Right cardiac atrium (tissue), 5 donors: ENCODE measurements at regions not wholly inside any gene's neighbourhood (a gene's known extent, or its start where the extent isn't known, plus 50 kb on each side); places are given as distances from the start of the nearest gene placed in this dataset.
A peak's percentile ranks its signal among the peaks of the same experiment; 100 is the strongest.

Source experiments
- ATAC-seq, 2 donors: fragments of 200-7000 bp; cut with Tn5 transposase; one replicate each; pipeline versions ENCODE4 v1.8.0 to v1.9.1; 2020; ENCODE audit warnings: moderate library complexity in 2 of 2, mild to moderate bottlenecking in 1 of 2
- DNase-seq, 3 donors: peaks; one replicate each; pipeline ENCODE4 v3.0.0-alpha.2; 2020
- H3K27ac ChIP-seq: one replicate; pipeline ENCODE4 v1.5.1; 2013; ENCODE audit warnings: mild to moderate bottlenecking, low read length, control low read depth, moderate library complexity
- H3K27me3 ChIP-seq: one replicate; pipeline ENCODE4 v1.6.1; 2013; ENCODE audit not compliant: control insufficient read depth, insufficient read depth
- H3K4me1 ChIP-seq: one replicate; pipeline ENCODE4 v1.6.1; 2013; ENCODE audit warnings: low read length; ENCODE audit not compliant: control insufficient read depth, insufficient read depth
- H3K4me3 ChIP-seq: one replicate; pipeline ENCODE4 v1.5.1; 2013; ENCODE audit warnings: low read length, control low read depth
- H3K9me3 ChIP-seq: one replicate; pipeline ENCODE4 v1.6.1; 2013; ENCODE audit warnings: low read length; ENCODE audit not compliant: control insufficient read depth
- WGBS: extraction: QIAGEN DNeasy Blood & Tissue Kit; methylation state at CpG from one replicate; pipeline ENCODE4 v1.1.7; 2013; 5-methylcytosine and 5-hydroxymethylcytosine counted together
- intact Hi-C, 4 donors: fragments of 100-400 bp; cut with DNase I; formaldehyde crosslinking; loops; one replicate each; pipeline versions ENCODE4 v1.11.0 to v1.14.0; 2022 to 2023
- donor health status: healthy with polysubstance abuse.
- donor health status: DM: no; HTN: yes; CAD: no.
- donor health status: DM: no; HTN: no; CAD: no.
- donor health status: DM: no; HTN: yes; CAD: no; lungs with severe emphysema.
- donor health status: DM: yes; HTN: yes; CAD: no.

DNA sequence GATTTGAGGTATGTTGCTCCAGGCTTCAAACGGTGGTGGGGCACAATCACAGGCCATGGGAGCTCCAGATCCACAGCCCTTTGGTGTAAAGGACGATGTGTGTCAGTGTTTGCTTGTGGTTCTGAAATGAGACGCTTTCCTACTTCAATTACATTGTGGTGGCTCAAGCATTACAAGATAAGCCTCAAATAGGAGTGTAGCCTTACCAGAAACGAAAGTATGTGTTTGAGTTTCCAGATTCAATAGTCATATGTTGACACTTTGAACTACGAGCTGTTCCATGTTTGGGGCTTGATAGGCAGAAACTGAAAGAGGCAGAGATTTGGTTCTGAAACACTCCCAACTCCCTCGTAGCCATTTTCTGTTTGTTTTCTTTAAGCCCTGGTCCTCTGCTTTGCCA, 187.1 kb downstream of the MYLK4 start:
- Histone ChIP-seq H3K4me1 (no peaks in the 10 kb centered on the region), H3K4me3 (no peak overlapping the region), H3K27ac (no peak overlapping the region), H3K9me3 (no peaks in the 10 kb centered on the region), H3K27me3 (no peaks in the 10 kb centered on the region)
- ATAC-seq (peak in 1 of 2 donors; percentile 32), DNase-seq (no peak)
- intact Hi-C loops = no loop called here
- WGBS = 33% methylated on average over 6 of the region's 6 CpGs

DNA sequence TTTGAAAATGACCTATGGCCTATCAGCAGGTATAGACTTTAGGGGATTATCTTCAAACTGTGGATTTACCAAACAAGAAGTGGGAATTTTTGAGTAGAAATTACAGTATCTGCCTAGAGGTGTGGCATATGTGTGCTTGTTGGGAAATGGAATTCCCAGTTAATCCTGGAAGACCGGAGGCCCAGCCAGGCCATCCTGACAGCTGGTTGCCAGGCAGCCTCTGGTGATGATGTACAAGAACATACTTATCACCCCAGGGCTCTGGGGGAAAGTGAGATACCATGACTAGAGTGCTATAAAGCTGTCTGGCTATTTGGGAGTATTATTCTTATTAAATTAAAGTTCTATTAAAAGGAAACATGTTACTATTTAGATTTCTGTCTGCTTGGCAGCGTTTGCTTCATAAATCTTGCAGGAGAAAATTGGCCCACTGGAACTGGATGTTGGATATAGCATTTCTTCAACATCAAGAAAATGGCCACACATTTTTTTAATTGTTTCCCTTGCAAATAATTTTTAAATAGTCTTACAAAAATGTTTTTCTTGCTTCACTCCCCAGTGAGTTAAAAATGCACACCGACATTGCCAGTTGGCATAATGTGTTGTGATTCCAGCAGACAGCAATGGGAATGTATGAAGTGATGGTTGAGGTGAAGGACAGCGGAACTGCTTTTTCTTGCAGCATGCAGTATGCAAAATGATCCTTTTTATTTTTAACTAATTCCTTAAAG, 187.8 kb downstream of the MYLK4 start:
- ATAC-seq = peak; percentile 59 to 73
- Histone ChIP-seq H3K4me3 (no peak overlapping the region), H3K27ac (no peak overlapping the region), H3K9me3 (no peaks in the 10 kb centered on the region), H3K27me3 (no peaks in the 10 kb centered on the region), H3K4me1 (no peaks in the 10 kb centered on the region)
- 52% methylated on average over 4 of the region's 4 CpGs for WGBS
- intact Hi-C loops = no loop called here
- DNase-seq = peak in 1 of 3 donors; percentile 57

- WGBS = 53% methylated on average over 12 of the region's 12 CpGs
- H3K27me3 ChIP-seq = no peaks in the 10 kb centered on the region
- no peaks in the 10 kb centered on the region for H3K9me3 ChIP-seq
- H3K4me1 ChIP-seq = no peaks in the 10 kb centered on the region
- H3K27ac ChIP-seq = no peak overlapping the region
- intact Hi-C loops = no loop called here
- H3K4me3 ChIP-seq = no peak overlapping the region
- ATAC-seq = peak; percentile 46 to 57
- peak in 1 of 3 donors; percentile 53 for DNase-seq
Observed at GRCh38 chr6:2560917-2561698, 189.6 kb downstream of the MYLK4 start.

- Histone ChIP-seq H3K9me3 (no peaks in the 10 kb centered on the region), H3K4me3 (no peak overlapping the region), H3K27ac (no peak overlapping the region), H3K4me1 (no peaks in the 10 kb centered on the region), H3K27me3 (no peaks in the 10 kb centered on the region)
- intact Hi-C loops = no loop called here
- 79% methylated on average over 8 of the region's 8 CpGs for WGBS
- DNase-seq (no peak), ATAC-seq (no peak)
Observed at GRCh38 chr6:2560140-2560818, 190.4 kb downstream of the MYLK4 start.

DNA sequence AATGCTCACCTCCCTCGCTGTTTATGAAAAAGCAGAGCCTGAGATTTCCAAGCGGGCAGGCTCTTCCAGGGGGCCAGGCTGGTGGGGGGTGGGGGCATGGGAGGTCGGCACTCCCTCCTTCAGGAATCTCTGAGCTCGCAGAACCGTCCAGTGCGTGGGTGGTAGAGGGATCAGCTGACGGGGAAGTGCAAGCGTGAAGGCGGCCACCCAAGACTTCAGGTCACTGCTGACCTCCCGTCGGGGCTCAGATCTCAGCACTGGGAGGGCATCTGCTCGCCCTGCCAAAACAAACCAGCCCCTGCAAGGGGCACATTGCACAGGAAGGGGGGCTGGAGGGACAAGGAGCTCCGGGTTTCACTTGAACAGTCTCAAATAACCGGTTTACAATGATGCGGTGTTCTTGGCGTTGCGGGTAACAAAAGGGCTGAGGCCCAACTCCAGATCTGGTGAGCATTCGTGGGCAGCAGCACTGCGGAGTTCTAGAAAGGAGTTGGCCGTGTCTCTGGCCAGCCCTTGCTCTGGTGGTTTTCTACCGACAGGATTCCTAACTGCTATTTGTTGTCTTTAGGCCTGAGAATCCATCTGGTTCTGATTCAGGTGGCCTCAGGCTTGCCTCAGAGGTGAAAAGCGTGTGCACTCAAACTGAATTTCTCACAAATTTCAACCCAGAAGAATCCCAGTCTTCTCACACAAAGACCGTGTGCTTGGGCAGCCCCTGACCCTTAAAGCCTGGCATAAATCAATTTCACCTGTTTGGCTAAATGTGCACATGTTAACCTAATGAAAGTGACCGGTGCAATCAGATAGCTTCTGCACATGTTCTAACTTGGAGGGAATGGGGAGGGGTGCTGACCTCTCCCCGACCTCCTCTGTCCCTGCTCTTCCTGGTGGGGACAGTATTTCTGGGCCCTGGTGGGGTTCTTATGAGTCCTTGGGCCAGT, 191.6 kb downstream of the MYLK4 start:
- ATAC-seq (no peak), DNase-seq (no peak)
- Histone ChIP-seq H3K4me1 (no peaks in the 10 kb centered on the region), H3K27me3 (no peaks in the 10 kb centered on the region), H3K4me3 (no peak overlapping the region), H3K27ac (no peak overlapping the region), H3K9me3 (no peaks in the 10 kb centered on the region)
- 92% methylated on average over 25 of the region's 25 CpGs for WGBS
- intact Hi-C loops = no loop called here

GRCh38 chr6:2558098-2558680, 192.5 kb downstream of the MYLK4 start:
- intact Hi-C loops = no loop called here
- H3K27me3 ChIP-seq = no peaks in the 10 kb centered on the region
- no peaks in the 10 kb centered on the region for H3K4me1 ChIP-seq
- H3K9me3 ChIP-seq = no peaks in the 10 kb centered on the region
- no peak for ATAC-seq
- WGBS = 93% methylated on average over 13 of the region's 13 CpGs
- H3K27ac ChIP-seq = no peak overlapping the region
- DNase-seq = no peak
- no peak overlapping the region for H3K4me3 ChIP-seq

DNA sequence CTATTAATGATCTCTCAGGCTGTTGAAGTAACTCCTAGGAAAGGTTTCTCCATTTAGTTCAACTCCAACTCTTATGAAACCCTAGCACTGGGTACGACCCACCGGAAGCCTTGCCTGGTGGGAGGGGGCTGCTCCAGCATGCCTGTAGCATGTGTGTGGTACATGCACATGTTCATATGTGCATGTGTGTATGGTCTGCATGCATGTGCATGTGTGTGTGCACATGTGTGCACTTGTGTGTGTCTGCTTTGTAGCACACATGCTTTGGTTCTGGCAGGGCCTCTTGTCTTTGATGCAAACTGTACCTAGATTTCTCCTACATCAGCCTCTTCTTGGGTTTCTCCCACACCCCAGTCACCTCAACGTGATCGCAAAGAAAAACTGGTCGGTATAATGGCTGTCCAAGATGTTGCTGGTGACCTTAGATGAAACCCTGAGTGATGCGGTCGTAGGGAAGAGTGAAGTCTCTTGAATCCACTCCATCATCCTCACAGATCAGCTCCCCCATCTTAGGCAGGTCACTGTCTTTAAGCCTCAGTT, 193.5 kb downstream of the MYLK4 start:
- WGBS = 95% methylated on average over 7 of the region's 7 CpGs
- intact Hi-C loops = no loop called here
- no peaks in the 10 kb centered on the region for H3K4me1 ChIP-seq
- no peak for DNase-seq
- no peak overlapping the region for H3K27ac ChIP-seq
- no peak overlapping the region for H3K4me3 ChIP-seq
- H3K9me3 ChIP-seq = no peaks in the 10 kb centered on the region
- ATAC-seq = no peak
- no peaks in the 10 kb centered on the region for H3K27me3 ChIP-seq

DNA sequence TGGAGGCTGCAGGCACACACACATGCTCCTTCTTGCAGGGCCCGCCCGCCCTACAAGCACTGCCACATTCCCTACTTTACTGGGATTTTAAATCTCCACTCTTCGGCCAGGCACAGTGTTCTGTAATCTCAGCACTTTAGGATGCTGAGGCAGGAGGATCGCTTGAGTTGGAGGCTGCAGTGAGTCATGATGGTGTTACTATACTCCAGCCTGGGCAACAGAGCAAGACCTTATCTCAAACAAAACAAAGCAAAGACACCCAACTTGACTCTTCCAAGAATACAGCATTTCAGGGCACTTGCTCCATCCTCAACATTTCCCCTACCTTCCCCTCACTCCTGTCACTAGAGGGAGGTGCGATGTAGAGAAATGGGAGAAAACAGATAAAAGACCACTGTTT, 194.0 kb downstream of the MYLK4 start:
- intact Hi-C loops = no loop called here
- H3K27ac ChIP-seq = no peak overlapping the region
- H3K9me3 ChIP-seq = no peaks in the 10 kb centered on the region
- ATAC-seq (no peak), DNase-seq (no peak)
- H3K4me3 ChIP-seq = no peak overlapping the region
- H3K27me3 ChIP-seq = no peaks in the 10 kb centered on the region
- WGBS = 84% methylated on average over 5 of the region's 5 CpGs
- no peaks in the 10 kb centered on the region for H3K4me1 ChIP-seq

DNA sequence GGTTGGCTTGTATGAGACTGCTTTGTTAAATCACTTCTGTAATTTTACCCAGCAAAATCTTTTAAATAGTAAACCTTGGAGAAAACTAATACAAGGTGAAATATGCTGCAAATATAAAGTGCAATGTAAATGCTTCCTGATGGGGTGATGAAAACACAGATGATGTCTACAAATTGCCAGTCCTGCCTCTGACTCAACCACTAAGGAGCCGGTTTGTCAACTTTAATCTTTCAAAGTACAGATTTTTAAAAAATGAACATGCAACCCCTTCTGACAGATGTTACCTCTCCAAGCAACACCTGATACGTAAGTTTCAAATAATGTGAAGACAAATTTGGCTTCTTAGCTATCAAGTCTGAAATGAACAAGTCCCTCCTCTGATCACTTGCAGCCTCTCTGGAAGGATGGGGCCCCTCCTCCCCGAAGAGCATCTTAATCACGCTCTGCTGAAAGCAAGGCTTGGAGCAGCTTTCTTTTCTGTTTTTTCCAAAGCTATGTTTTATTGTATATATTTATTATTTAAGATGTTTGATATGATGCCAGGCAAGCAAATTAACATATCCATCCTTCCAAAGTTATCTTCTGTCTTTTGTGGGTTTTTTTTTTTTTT, 196.0 kb downstream of the MYLK4 start:
- Histone ChIP-seq H3K27me3 (no peaks in the 10 kb centered on the region), H3K27ac (no peak overlapping the region), H3K9me3 (no peaks in the 10 kb centered on the region), H3K4me3 (no peak overlapping the region), H3K4me1 (peaks cover 1% of the 10 kb centered on the region)
- DNase-seq (no peak), ATAC-seq (no peak)
- WGBS = 66% methylated on average over 4 of the region's 4 CpGs
- intact Hi-C loops = no loop called here
